Epidermal melanocyte (primary cell): ENCODE measurements at regions not wholly inside any gene's neighbourhood (a gene's known extent, or its start where the extent isn't known, plus 50 kb on each side); places are given as distances from the start of the nearest gene placed in this dataset.

Source experiments
- DNase-seq: peaks from one replicate; pipeline ENCODE4 v3.0.0; 2011; ENCODE audit warnings: low spot score; ENCODE audit not compliant: insufficient read length

- DNase-seq = no peak
Observed at GRCh38 chr14:25759256-25759655, 709.3 kb upstream of the STXBP6 start.

GRCh38 chr14:25757364-25757763 lies 707.4 kb upstream of the STXBP6 start:
- no peak for DNase-seq

GRCh38 chr14:25756876-25757275 lies 706.9 kb upstream of the STXBP6 start:
- no peak for DNase-seq

GRCh38 chr14:25753130-25753529 lies 703.2 kb upstream of the STXBP6 start:
- DNase-seq = no peak

GRCh38 chr14:25750436-25750835 lies 700.5 kb upstream of the STXBP6 start:
- no peak for DNase-seq
